Hepatocyte (in vitro differentiated cells): ENCODE measurements at regions not wholly inside any gene's neighbourhood (a gene's known extent, or its start where the extent isn't known, plus 50 kb on each side); places are given as distances from the start of the nearest gene placed in this dataset.

Experiments used
- CTCF ChIP-seq: fragments of 200-600 bp; sonication (generic); IDR thresholded peaks from 2 replicates; pipeline ENCODE4 v1.5.1; 2016; ENCODE audit warnings: antibody characterized with exemption, mild to moderate bottlenecking; ENCODE audit not compliant: poor library complexity
- EZH2 ChIP-seq: fragments of 200-600 bp; sonication (generic); IDR thresholded peaks from 2 replicates; pipeline ENCODE4 v1.6.1; 2016; ENCODE audit warnings: antibody characterized with exemption, mild to moderate bottlenecking, borderline replicate concordance

- TF ChIP-seq CTCF (no peak), EZH2 (no peak)
These were observed 53.9 kb upstream of the ESR1 start for GRCh38 chr6:151753581-151753980.
